ENCODE measurements at regions not wholly inside any gene's neighbourhood (a gene's known extent, or its start where the extent isn't known, plus 50 kb on each side); places are given as distances from the start of the nearest gene placed in this dataset.

DNA sequence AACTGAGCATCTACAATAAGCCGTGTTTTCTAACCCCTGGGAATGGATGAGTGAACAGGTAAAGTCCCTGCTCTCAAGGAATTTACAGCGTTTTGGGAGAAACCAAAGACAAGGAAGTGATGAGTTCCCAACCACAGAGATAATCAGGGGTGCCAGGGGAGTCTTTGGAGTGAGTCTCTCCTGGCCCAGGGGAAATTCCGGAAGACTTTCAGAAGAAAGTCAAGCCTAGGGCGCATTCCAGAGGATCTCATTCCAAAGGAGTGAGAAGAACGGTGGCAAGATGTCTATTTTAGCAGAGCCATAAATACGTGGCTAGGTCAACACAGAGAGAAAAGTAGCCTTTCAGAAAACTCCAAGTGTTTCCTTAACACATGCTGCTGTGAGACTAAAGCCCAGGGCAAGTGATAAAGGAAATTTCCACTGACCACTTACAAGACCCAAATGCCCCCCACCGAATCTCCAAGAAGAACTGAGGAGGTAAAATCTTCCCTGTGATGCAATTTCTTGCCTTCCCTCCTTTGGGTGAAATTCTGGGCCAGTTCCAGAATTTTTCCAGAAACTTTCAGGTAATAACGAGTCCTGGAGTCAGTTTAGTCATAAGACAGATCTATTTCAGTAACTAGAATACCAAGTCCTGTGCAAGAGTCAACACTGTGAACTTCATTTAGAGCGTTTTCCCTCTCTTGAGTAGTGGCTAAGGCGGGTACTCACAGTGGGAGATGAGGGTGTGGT, 437.4 kb downstream of the NR2F2 start:
- Histone ChIP-seq H3K4me1 (ENCODE audit: control insufficient read depth in 5 of 5, insufficient read depth in 5 of 5, low read length in 5 of 5) (peaks cover 0 to 7% (median 0%) of the 10 kb centered on the region in 5 donors), H3K9ac (ENCODE audit: insufficient read depth in 1 of 2, low read length in 2 of 2) (no peak overlapping the region), H3K27me3 (ENCODE audit: control insufficient read depth in 3 of 3, insufficient read depth in 3 of 3, low read length in 2 of 3) (no peaks in the 10 kb centered on the region), H3K9me3 (ENCODE audit: control insufficient read depth in 4 of 4, insufficient read depth in 3 of 4, low read length in 3 of 4) (peaks cover 0 to 5% (median 0%) of the 10 kb centered on the region in 4 donors), H3K36me3 (ENCODE audit: control insufficient read depth in 4 of 4, insufficient read depth in 4 of 4, low read length in 4 of 4) (no peaks in the 10 kb centered on the region), H3K4me3 (no peak overlapping the region), H3K27ac (ENCODE audit: low read depth in 1 of 2, low read length in 1 of 2) (no peak overlapping the region)
- WGBS, 2 donors = 66 to 81% methylated on average over 10 of the region's 10 CpGs
- ATAC-seq (ENCODE audit: insufficient read depth, low FRiP score) (no peak), DNase-seq (no peak)
- TF ChIP-seq, protein P1, sequence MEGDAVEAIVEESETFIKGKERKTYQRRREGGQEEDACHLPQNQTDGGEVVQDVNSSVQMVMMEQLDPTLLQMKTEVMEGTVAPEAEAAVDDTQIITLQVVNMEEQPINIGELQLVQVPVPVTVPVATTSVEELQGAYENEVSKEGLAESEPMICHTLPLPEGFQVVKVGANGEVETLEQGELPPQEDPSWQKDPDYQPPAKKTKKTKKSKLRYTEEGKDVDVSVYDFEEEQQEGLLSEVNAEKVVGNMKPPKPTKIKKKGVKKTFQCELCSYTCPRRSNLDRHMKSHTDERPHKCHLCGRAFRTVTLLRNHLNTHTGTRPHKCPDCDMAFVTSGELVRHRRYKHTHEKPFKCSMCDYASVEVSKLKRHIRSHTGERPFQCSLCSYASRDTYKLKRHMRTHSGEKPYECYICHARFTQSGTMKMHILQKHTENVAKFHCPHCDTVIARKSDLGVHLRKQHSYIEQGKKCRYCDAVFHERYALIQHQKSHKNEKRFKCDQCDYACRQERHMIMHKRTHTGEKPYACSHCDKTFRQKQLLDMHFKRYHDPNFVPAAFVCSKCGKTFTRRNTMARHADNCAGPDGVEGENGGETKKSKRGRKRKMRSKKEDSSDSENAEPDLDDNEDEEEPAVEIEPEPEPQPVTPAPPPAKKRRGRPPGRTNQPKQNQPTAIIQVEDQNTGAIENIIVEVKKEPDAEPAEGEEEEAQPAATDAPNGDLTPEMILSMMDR (IDR thresholded peaks at IDR 0.05; ENCODE audit: control extremely low read depth, extremely low read depth) = no peak

DNA sequence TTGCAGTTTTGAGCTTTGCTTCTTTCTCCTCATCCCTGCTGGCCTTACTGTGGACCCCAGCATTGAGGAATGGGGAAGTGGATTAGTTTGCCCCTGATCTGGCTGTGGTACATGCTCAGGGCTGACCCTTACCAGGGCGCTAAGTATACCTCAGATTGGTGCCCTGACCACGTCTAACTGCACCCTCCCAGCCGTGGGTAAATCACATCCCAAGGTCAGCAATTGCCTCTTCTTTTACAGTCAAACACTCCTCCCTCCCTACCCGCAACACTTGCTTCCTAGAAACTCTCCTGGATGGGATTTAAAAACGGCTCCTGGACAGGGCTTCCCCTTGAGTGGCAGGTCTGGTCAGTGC, 437.9 kb downstream of the NR2F2 start:
- 48 to 60% methylated on average over 5 of the region's 5 CpGs for WGBS, 2 donors
- no peak overlapping the region for H3K4me3 ChIP-seq
- H3K27me3 ChIP-seq (ENCODE audit: control insufficient read depth in 3 of 3, insufficient read depth in 3 of 3, low read length in 2 of 3) = no peaks in the 10 kb centered on the region
- DNase-seq (no peak), ATAC-seq (ENCODE audit: insufficient read depth, low FRiP score) (no peak)
- TF ChIP-seq, protein P1 (IDR thresholded peaks at IDR 0.05; ENCODE audit: control extremely low read depth, extremely low read depth) = no peak
- H3K27ac ChIP-seq (ENCODE audit: low read depth in 1 of 2, low read length in 1 of 2) = no peak overlapping the region
- peaks cover 0 to 7% (median 0%) of the 10 kb centered on the region in 5 donors for H3K4me1 ChIP-seq (ENCODE audit: control insufficient read depth in 5 of 5, insufficient read depth in 5 of 5, low read length in 5 of 5)
- no peak overlapping the region for H3K9ac ChIP-seq (ENCODE audit: insufficient read depth in 1 of 2, low read length in 2 of 2)
- no peaks in the 10 kb centered on the region for H3K36me3 ChIP-seq (ENCODE audit: control insufficient read depth in 4 of 4, insufficient read depth in 4 of 4, low read length in 4 of 4)
- H3K9me3 ChIP-seq (ENCODE audit: control insufficient read depth in 4 of 4, insufficient read depth in 3 of 4, low read length in 3 of 4) = peaks cover 0 to 5% (median 0%) of the 10 kb centered on the region in 4 donors

DNA sequence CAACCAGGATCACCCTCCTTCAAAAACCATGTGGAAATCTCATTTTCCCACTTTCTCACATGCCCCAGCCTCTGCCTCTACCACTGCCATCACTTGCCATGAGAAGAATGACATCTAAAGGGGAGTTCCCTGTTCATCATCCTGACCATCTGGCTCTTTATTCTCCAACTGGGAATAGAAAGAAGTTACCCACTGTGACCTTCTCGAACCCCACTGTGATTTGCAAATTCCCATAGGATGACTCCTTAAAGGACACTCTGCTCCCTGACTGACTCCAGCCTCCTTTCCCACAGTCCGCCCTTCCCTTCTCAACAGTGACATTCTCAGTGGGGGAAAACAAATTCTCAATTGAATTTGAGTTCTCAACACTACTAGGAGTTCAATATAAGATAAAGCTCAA, 440.5 kb downstream of the NR2F2 start:
- Histone ChIP-seq H3K9ac (ENCODE audit: insufficient read depth in 1 of 2, low read length in 2 of 2) (no peak overlapping the region), H3K4me3 (no peak overlapping the region), H3K9me3 (ENCODE audit: control insufficient read depth in 4 of 4, insufficient read depth in 3 of 4, low read length in 3 of 4) (peaks cover 0 to 5% (median 0%) of the 10 kb centered on the region in 4 donors), H3K27ac (ENCODE audit: low read depth in 1 of 2, low read length in 1 of 2) (no peak overlapping the region), H3K4me1 (ENCODE audit: control insufficient read depth in 5 of 5, insufficient read depth in 5 of 5, low read length in 5 of 5) (peaks cover 0 to 7% (median 0%) of the 10 kb centered on the region in 5 donors), H3K36me3 (ENCODE audit: control insufficient read depth in 4 of 4, insufficient read depth in 4 of 4, low read length in 4 of 4) (no peaks in the 10 kb centered on the region), H3K27me3 (ENCODE audit: control insufficient read depth in 3 of 3, insufficient read depth in 3 of 3, low read length in 2 of 3) (no peaks in the 10 kb centered on the region)
- ATAC-seq (ENCODE audit: insufficient read depth, low FRiP score) = no peak
- no peak for DNase-seq
- TF ChIP-seq, protein P1 (IDR thresholded peaks at IDR 0.05; ENCODE audit: control extremely low read depth, extremely low read depth) = no peak
- 57 to 76% methylated on average over 2 of the region's 2 CpGs for WGBS, 2 donors

DNA sequence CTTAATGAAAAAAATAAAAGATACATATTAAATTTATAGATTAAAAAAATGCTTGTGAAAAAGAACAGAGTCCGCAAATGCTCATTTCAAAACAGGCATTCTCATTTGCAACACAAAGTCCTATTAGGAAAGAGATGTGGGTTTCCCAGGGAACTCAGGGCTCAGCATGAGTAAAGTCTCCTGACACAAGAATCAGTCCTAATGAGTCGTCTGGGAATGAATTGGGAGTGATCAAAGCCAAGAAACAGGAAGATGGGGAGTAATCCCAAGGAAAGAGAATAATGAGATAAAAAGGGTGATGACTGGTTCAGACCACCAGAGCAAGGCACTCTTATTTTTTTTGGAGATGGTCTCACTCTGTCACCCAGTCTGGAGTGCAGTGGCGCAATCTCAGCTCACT, 443.7 kb downstream of the NR2F2 start:
- no peak overlapping the region for H3K9ac ChIP-seq (ENCODE audit: insufficient read depth in 1 of 2, low read length in 2 of 2)
- 69 to 73% methylated on average over 3 of the region's 3 CpGs for WGBS, 2 donors
- H3K4me1 ChIP-seq (ENCODE audit: control insufficient read depth in 5 of 5, insufficient read depth in 5 of 5, low read length in 5 of 5) = no peaks in the 10 kb centered on the region
- TF ChIP-seq, protein P1 (IDR thresholded peaks at IDR 0.05; ENCODE audit: control extremely low read depth, extremely low read depth) = no peak
- H3K27ac ChIP-seq (ENCODE audit: low read depth in 1 of 2, low read length in 1 of 2) = no peak overlapping the region
- no peaks in the 10 kb centered on the region for H3K27me3 ChIP-seq (ENCODE audit: control insufficient read depth in 3 of 3, insufficient read depth in 3 of 3, low read length in 2 of 3)
- no peaks in the 10 kb centered on the region for H3K36me3 ChIP-seq (ENCODE audit: control insufficient read depth in 4 of 4, insufficient read depth in 4 of 4, low read length in 4 of 4)
- ATAC-seq (ENCODE audit: insufficient read depth, low FRiP score) = no peak
- H3K9me3 ChIP-seq (ENCODE audit: control insufficient read depth in 4 of 4, insufficient read depth in 3 of 4, low read length in 3 of 4) = peaks cover 0 to 3% (median 0%) of the 10 kb centered on the region in 4 donors
- H3K4me3 ChIP-seq = no peak overlapping the region
- no peak for DNase-seq

All from lung (tissue), 11 donors.